HG03064 (cell line): ENCODE measurements at regions not wholly inside any gene's neighbourhood (a gene's known extent, or its start where the extent isn't known, plus 50 kb on each side); places are given as distances from the start of the nearest gene placed in this dataset.

Experiments
- ATAC-seq: cut with Tn5 transposase; IDR thresholded peaks from one replicate; pipeline ENCODE4 v1.9.1; 2021; ENCODE audit warnings: low read depth; ENCODE audit not compliant: unreplicated experiment

GRCh38 chr18:65018184-65018583 lies 732.6 kb upstream of the CDH7 start:
- ATAC-seq = no peak

- ATAC-seq = no peak
Measured at GRCh38 chr18:65017372-65017760, 733.4 kb upstream of the CDH7 start.

GRCh38 chr18:65016631-65017371 lies 734.0 kb upstream of the CDH7 start:
- ATAC-seq = no peak

GRCh38 chr18:64994370-64994769 lies 756.4 kb upstream of the CDH7 start:
- no peak for ATAC-seq

GRCh38 chr18:64993695-64994094 lies 757.1 kb upstream of the CDH7 start:
- no peak for ATAC-seq

- ATAC-seq = no peak
Measured at GRCh38 chr18:64992654-64993053, 758.2 kb upstream of the CDH7 start.

- ATAC-seq = no peak
Measured at GRCh38 chr18:64991102-64991501, 759.7 kb upstream of the CDH7 start.

- ATAC-seq = no peak
Measured at GRCh38 chr18:64986906-64987495, 763.8 kb upstream of the CDH7 start.

- no peak for ATAC-seq
Measured at GRCh38 chr18:64983497-64984238, 767.1 kb upstream of the CDH7 start.

- no peak for ATAC-seq
Measured at GRCh38 chr18:64982414-64983055, 768.3 kb upstream of the CDH7 start.

- no peak for ATAC-seq
Measured at GRCh38 chr18:64981915-64982314, 768.9 kb upstream of the CDH7 start.

GRCh38 chr18:64979791-64980190 lies 771.0 kb upstream of the CDH7 start:
- ATAC-seq = no peak

GRCh38 chr18:64974391-64975125 lies 776.3 kb upstream of the CDH7 start:
- no peak for ATAC-seq

- ATAC-seq = no peak
Measured at GRCh38 chr18:64972545-64972944, 778.3 kb upstream of the CDH7 start.

GRCh38 chr18:64966667-64967066 lies 784.1 kb upstream of the CDH7 start:
- ATAC-seq = no peak

- no peak for ATAC-seq
Measured at GRCh38 chr18:64956465-64956864, 794.3 kb upstream of the CDH7 start.

GRCh38 chr18:64949885-64950284 lies 800.9 kb upstream of the CDH7 start:
- no peak for ATAC-seq

GRCh38 chr18:64936671-64937070 lies 787.8 kb upstream of the LINC00305 start:
- no peak for ATAC-seq

- no peak for ATAC-seq
Measured at GRCh38 chr18:64929036-64929435, 780.1 kb upstream of the LINC00305 start.

- ATAC-seq = no peak
Measured at GRCh38 chr18:64919971-64920570, 771.2 kb upstream of the LINC00305 start.
